GM23338 (cell line): ENCODE measurements at regions not wholly inside any gene's neighbourhood (a gene's known extent, or its start where the extent isn't known, plus 50 kb on each side); places are given as distances from the start of the nearest gene placed in this dataset.

Experiments used
- ATAC-seq: fragments of 200-7000 bp; cut with Tn5 transposase; 3 replicates; pipeline ENCODE4 v1.9.1; 2020
- DNase-seq: peaks from one replicate; pipeline ENCODE4 v3.0.0-alpha.2; 2015; ENCODE audit warnings: low spot score
- H2AFZ ChIP-seq: fragments of 200-600 bp; sonication (generic); 2 replicates; pipeline ENCODE4 v1.8.0; 2016; ENCODE audit warnings: antibody characterized with exemption, mild to moderate bottlenecking, moderate library complexity
- H3F3A ChIP-seq: fragments of 200-600 bp; sonication (generic); replicated peaks from 2 replicates; pipeline ENCODE4 v1.8.0; 2017; ENCODE audit warnings: antibody characterized with exemption, mixed run types, low read depth
- H3K27ac ChIP-seq: fragments of 200-600 bp; sonication (generic); 2 replicates; pipeline ENCODE4 v1.6.1; 2016; ENCODE audit warnings: low read depth
- H3K27me3 ChIP-seq: fragments of 200-600 bp; sonication (generic); 2 replicates; pipeline ENCODE4 v1.8.0; 2016; ENCODE audit warnings: mild to moderate bottlenecking, mixed run types, moderate library complexity; ENCODE audit not compliant: insufficient read depth
- H3K36me3 ChIP-seq: fragments of 200-600 bp; sonication (generic); 2 replicates; pipeline ENCODE4 v1.8.0; 2016; ENCODE audit warnings: mild to moderate bottlenecking; ENCODE audit not compliant: insufficient read depth
- H3K4me1 ChIP-seq: fragments of 200-600 bp; sonication (generic); 2 replicates; pipeline ENCODE4 v1.8.0; 2016; ENCODE audit warnings: mild to moderate bottlenecking, moderate library complexity; ENCODE audit not compliant: insufficient read depth
- H3K4me2 ChIP-seq: fragments of 200-600 bp; sonication (generic); 2 replicates; pipeline ENCODE4 v1.7.1; 2017; ENCODE audit warnings: mixed run types
- H3K4me3 ChIP-seq: fragments of 200-600 bp; sonication (generic); 2 replicates; pipeline ENCODE4 v1.6.1; 2016; ENCODE audit warnings: mixed run types
- H3K79me2 ChIP-seq: fragments of 200-600 bp; sonication (generic); replicated peaks from 2 replicates; pipeline ENCODE4 v1.8.0; 2017; ENCODE audit warnings: mild to moderate bottlenecking; ENCODE audit not compliant: insufficient read depth
- H3K9me2 ChIP-seq: fragments of 200-600 bp; sonication (generic); 2 replicates; pipeline ENCODE4 v1.8.0; 2017; ENCODE audit not compliant: insufficient read depth
- H4K20me1 ChIP-seq: fragments of 200-600 bp; sonication (generic); replicated peaks from 2 replicates; pipeline ENCODE4 v1.8.0; 2017; ENCODE audit warnings: mild to moderate bottlenecking; ENCODE audit not compliant: insufficient read depth
- H3K27ac Mint-ChIP-seq: 2 replicates; pipeline ENCODE4 v1.8.0; 2020; ENCODE audit warnings: inconsistent platforms, mild to moderate bottlenecking, moderate library complexity, mixed read lengths
- H3K27me3 Mint-ChIP-seq: 3 replicates; pipeline ENCODE4 v1.8.0; 2022; ENCODE audit warnings: low read depth, mild to moderate bottlenecking, moderate library complexity, mixed read lengths, inconsistent platforms; ENCODE audit not compliant: insufficient read depth, poor library complexity
- H3K36me3 Mint-ChIP-seq: 3 replicates; pipeline ENCODE4 v1.8.0; 2021; ENCODE audit warnings: low read depth, mild to moderate bottlenecking, inconsistent platforms, moderate library complexity, mixed read lengths
- H3K4me1 Mint-ChIP-seq: 3 replicates; pipeline ENCODE4 v1.8.0; 2020; ENCODE audit warnings: mild to moderate bottlenecking, inconsistent platforms, mixed read lengths
- H3K4me3 Mint-ChIP-seq: 3 replicates; pipeline ENCODE4 v1.8.0; 2021; ENCODE audit warnings: moderate library complexity, mild to moderate bottlenecking, inconsistent platforms, mixed read lengths
- H3K9me3 Mint-ChIP-seq: 3 replicates; pipeline ENCODE4 v1.8.0; 2020; ENCODE audit warnings: moderate library complexity, mild to moderate bottlenecking, inconsistent platforms, mixed read lengths
- CREB1 ChIP-seq: fragments of 250-450 bp; sonication (Bioruptor Pico); IDR thresholded peaks from 2 replicates; pipeline ENCODE4 v1.5.0; 2020; ENCODE audit warnings: low read depth, mild to moderate bottlenecking, moderate library complexity
- CTCF ChIP-seq, 2 experiments: fragments of 200-600 bp in 1 of 2; sonication (generic) in 1 of 2; conservative IDR thresholded peaks; 2 replicates each; pipeline versions ENCODE4 v1.5.1 to v1.6.1; 2016 to 2017; ENCODE audit warnings: antibody characterized with exemption in 2 of 2, low read depth in 2 of 2, mild to moderate bottlenecking in 2 of 2, moderate library complexity in 1 of 2
- ETS1 ChIP-seq: IDR thresholded peaks from 2 replicates; pipeline ENCODE4 v1.6.1; 2016; ENCODE audit warnings: antibody characterized with exemption
- EZH2 ChIP-seq: fragments of 200-600 bp; sonication (generic); IDR thresholded peaks from one replicate; pipeline ENCODE4 v1.8.0; 2017; ENCODE audit warnings: antibody characterized with exemption, mild to moderate bottlenecking, low read depth; ENCODE audit not compliant: unreplicated experiment
- EZH2phosphoT487 ChIP-seq: fragments of 200-600 bp; sonication (generic); IDR thresholded peaks from one replicate; pipeline ENCODE4 v1.8.1; 2018; ENCODE audit warnings: antibody characterized with exemption; ENCODE audit not compliant: unreplicated experiment
- JUNB ChIP-seq: IDR thresholded peaks from one replicate; pipeline ENCODE4 v1.6.1; 2016; ENCODE audit warnings: antibody characterized with exemption; ENCODE audit not compliant: unreplicated experiment
- NANOG ChIP-seq: IDR thresholded peaks from 2 replicates; pipeline ENCODE4 v1.6.1; 2016; ENCODE audit warnings: antibody characterized with exemption, borderline replicate concordance
- POLR2AphosphoS5 ChIP-seq: IDR thresholded peaks from 2 replicates; pipeline ENCODE4 v1.6.1; 2016; ENCODE audit warnings: antibody characterized with exemption, low read depth
- REST ChIP-seq: IDR thresholded peaks from one replicate; pipeline ENCODE4 v1.6.1; 2018; ENCODE audit warnings: antibody characterized with exemption; ENCODE audit not compliant: unreplicated experiment
- STAT1 ChIP-seq: IDR thresholded peaks from one replicate; pipeline ENCODE4 v1.6.1; 2016; ENCODE audit warnings: antibody characterized with exemption; ENCODE audit not compliant: unreplicated experiment
- ZNF114 ChIP-seq: fragments of 250-450 bp; sonication (Bioruptor Pico); IDR thresholded peaks from 2 replicates; pipeline ENCODE4 v1.5.0; 2020; ENCODE audit warnings: mild to moderate bottlenecking, moderate library complexity
- ZNF331 ChIP-seq: fragments of 250-450 bp; sonication (Bioruptor Pico); IDR thresholded peaks from 2 replicates; pipeline ENCODE4 v1.5.0; 2020; ENCODE audit warnings: low read depth, mild to moderate bottlenecking, moderate library complexity
- ZNF462 ChIP-seq: fragments of 250-450 bp; sonication (Bioruptor Pico); IDR thresholded peaks from 2 replicates; pipeline ENCODE4 v1.5.0; 2020; ENCODE audit warnings: mild to moderate bottlenecking, moderate library complexity

- no peak overlapping the region for H3K4me3 Mint-ChIP-seq
Measured at GRCh38 chr1:4127592-4128140, 227.6 kb upstream of the C1orf174 start.

More at GRCh38 chr1:4127592-4128140, 227.6 kb upstream of the C1orf174 start:
- H3K27ac Mint-ChIP-seq: no peak overlapping the region
- Histone ChIP-seq H3K9me2 (no peaks in the 10 kb centered on the region), H3K27ac (no peak overlapping the region), H3K4me1 (no peaks in the 10 kb centered on the region), H3K27me3 (no peaks in the 10 kb centered on the region), H3K4me2 (no peak overlapping the region), H2AFZ (no peak overlapping the region), H3K4me3 (no peak overlapping the region), H4K20me1 (no peaks in the 10 kb centered on the region), H3F3A (no peaks in the 10 kb centered on the region), H3K36me3 (no peaks in the 10 kb centered on the region; the same call in 1 of the 2 replicates), H3K79me2 (no peaks in the 10 kb centered on the region)
- TF ChIP-seq ETS1 (no peak), ZNF114 (no peak), STAT1 (no peak), POLR2AphosphoS5 (no peak), CREB1 (no peak), REST (no peak), EZH2phosphoT487 (no peak), NANOG (no peak), ZNF462 (CRISPR knock-in tag) (no peak), JUNB (no peak), ZNF331 (CRISPR knock-in tag) (no peak), EZH2 (no peak), CTCF (conservative IDR thresholded peaks at IDR 0.05; ENCODE audit: low read depth in 2 of 2) (no peak)
- H3K4me1 Mint-ChIP-seq: no peaks in the 10 kb centered on the region
- H3K9me3 Mint-ChIP-seq: peaks cover 90% of the 10 kb centered on the region
- no peak for ATAC-seq
- peaks cover 22% of the 10 kb centered on the region for H3K36me3 Mint-ChIP-seq
- no peak for DNase-seq
- H3K27me3 Mint-ChIP-seq: peaks cover 5% of the 10 kb centered on the region
